ENCODE measurements at regions not wholly inside any gene's neighbourhood (a gene's known extent, or its start where the extent isn't known, plus 50 kb on each side); places are given as distances from the start of the nearest gene placed in this dataset.

GRCh38 chr14:81801921-81802320, 268.3 kb upstream of the SEL1L start:
- TF ChIP-seq, protein P1, sequence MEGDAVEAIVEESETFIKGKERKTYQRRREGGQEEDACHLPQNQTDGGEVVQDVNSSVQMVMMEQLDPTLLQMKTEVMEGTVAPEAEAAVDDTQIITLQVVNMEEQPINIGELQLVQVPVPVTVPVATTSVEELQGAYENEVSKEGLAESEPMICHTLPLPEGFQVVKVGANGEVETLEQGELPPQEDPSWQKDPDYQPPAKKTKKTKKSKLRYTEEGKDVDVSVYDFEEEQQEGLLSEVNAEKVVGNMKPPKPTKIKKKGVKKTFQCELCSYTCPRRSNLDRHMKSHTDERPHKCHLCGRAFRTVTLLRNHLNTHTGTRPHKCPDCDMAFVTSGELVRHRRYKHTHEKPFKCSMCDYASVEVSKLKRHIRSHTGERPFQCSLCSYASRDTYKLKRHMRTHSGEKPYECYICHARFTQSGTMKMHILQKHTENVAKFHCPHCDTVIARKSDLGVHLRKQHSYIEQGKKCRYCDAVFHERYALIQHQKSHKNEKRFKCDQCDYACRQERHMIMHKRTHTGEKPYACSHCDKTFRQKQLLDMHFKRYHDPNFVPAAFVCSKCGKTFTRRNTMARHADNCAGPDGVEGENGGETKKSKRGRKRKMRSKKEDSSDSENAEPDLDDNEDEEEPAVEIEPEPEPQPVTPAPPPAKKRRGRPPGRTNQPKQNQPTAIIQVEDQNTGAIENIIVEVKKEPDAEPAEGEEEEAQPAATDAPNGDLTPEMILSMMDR (IDR thresholded peaks at IDR 0.05; ENCODE audit: low read length) = no peak
- TF ChIP-seq EZH2 (IDR thresholded peaks at IDR 0.05; ENCODE audit: borderline replicate concordance, low read length) = no peak
